ENCODE measurements at regions not wholly inside any gene's neighbourhood (a gene's known extent, or its start where the extent isn't known, plus 50 kb on each side); places are given as distances from the start of the nearest gene placed in this dataset.
"Not testable (repeated sequence)": the region's sequence is repeated elsewhere in the genome, so short reads cannot be mapped to it uniquely, and the experiment has no call there.

GRCh38 chr1:229139331-229140118, 131.4 kb upstream of the RAB4A start:
- no peak for DNase-seq

- no peak for DNase-seq
These were observed 130.9 kb upstream of the RAB4A start for GRCh38 chr1:229140119-229140396.

GRCh38 chr1:229141271-229141670, 129.6 kb upstream of the RAB4A start:
- no peak for DNase-seq

GRCh38 chr1:229141689-229142377, 129.1 kb upstream of the RAB4A start:
- DNase-seq, result no peak

- no peak for DNase-seq
These were observed 128.4 kb upstream of the RAB4A start for GRCh38 chr1:229142471-229142870.

GRCh38 chr1:229146647-229147046, 124.3 kb upstream of the RAB4A start:
- no peak for DNase-seq

GRCh38 chr1:229147072-229147471, 123.8 kb upstream of the RAB4A start:
- no peak for DNase-seq

- DNase-seq, result no peak
These were observed 122.8 kb upstream of the RAB4A start for GRCh38 chr1:229148041-229148671.

- no peak for DNase-seq
These were observed 122.2 kb upstream of the RAB4A start for GRCh38 chr1:229148743-229149142.

GRCh38 chr1:229149435-229149834, 121.5 kb upstream of the RAB4A start:
- DNase-seq, result no peak

GRCh38 chr1:229150518-229150917, 120.4 kb upstream of the RAB4A start:
- DNase-seq, result no peak

GRCh38 chr1:229151412-229151811, 119.5 kb upstream of the RAB4A start:
- not testable (repeated sequence) for DNase-seq

GRCh38 chr1:229152311-229152710, 118.6 kb upstream of the RAB4A start:
- no peak for DNase-seq

GRCh38 chr1:229153955-229154548, 116.9 kb upstream of the RAB4A start:
- no peak for DNase-seq

- no peak for DNase-seq
These were observed 116.1 kb upstream of the RAB4A start for GRCh38 chr1:229154811-229155210.

- DNase-seq, result no peak
These were observed 115.4 kb upstream of the RAB4A start for GRCh38 chr1:229155472-229155871.

- peak in 4 of 58 donors; percentile 3 to 25 (median 12) for DNase-seq
These were observed 114.0 kb upstream of the RAB4A start for GRCh38 chr1:229156872-229157271.

GRCh38 chr1:229157480-229157879, 113.4 kb upstream of the RAB4A start:
- no peak for DNase-seq

GRCh38 chr1:229158341-229158921, 112.5 kb upstream of the RAB4A start:
- peak in 1 of 58 donors; percentile 21 for DNase-seq

GRCh38 chr1:229158927-229159326, 112.0 kb upstream of the RAB4A start:
- no peak for DNase-seq

GRCh38 chr1:229159668-229160544, 111.0 kb upstream of the RAB4A start:
- DNase-seq, result no peak

All from anterior cingulate cortex (tissue), 58 donors.